SK-N-SH (cell line): ENCODE measurements at regions not wholly inside any gene's neighbourhood (a gene's known extent, or its start where the extent isn't known, plus 50 kb on each side); places are given as distances from the start of the nearest gene placed in this dataset.
"Not testable (repeated sequence)": the region's sequence is repeated elsewhere in the genome, so short reads cannot be mapped to it uniquely, and the experiment has no call there.

Experiments
- EZH2phosphoT487 ChIP-seq: fragments of 200-600 bp; sonication (generic); IDR thresholded peaks from 2 replicates; pipeline ENCODE4 v1.6.1; 2017; ENCODE audit warnings: low read depth, mixed run types, mild to moderate bottlenecking, antibody characterized with exemption, moderate library complexity, borderline replicate concordance
- FOSL2 ChIP-seq: IDR thresholded peaks from 2 replicates; pipeline ENCODE4 v1.4.0; 2012; ENCODE audit warnings: low read depth, mild to moderate bottlenecking, moderate library complexity, borderline replicate concordance
- GABPA ChIP-seq: IDR thresholded peaks from 2 replicates; pipeline ENCODE4 v1.4.0; 2012; ENCODE audit warnings: low read depth, mild to moderate bottlenecking
- JUND ChIP-seq: IDR thresholded peaks from 2 replicates; pipeline ENCODE4 v1.4.0; 2012
- NFIC ChIP-seq: IDR thresholded peaks from 2 replicates; pipeline ENCODE4 v1.4.0; 2012; ENCODE audit warnings: borderline replicate concordance
- POLR2AphosphoS5 ChIP-seq: IDR thresholded peaks from 2 replicates; pipeline ENCODE4 v1.6.1; 2012; ENCODE audit warnings: low read depth, low read length
- RAD21 ChIP-seq: IDR thresholded peaks from 2 replicates; pipeline ENCODE4 v1.6.1; 2012; ENCODE audit warnings: mild to moderate bottlenecking, low read length
- RCOR1 ChIP-seq: fragments of 150-350 bp; IDR thresholded peaks from 2 replicates; pipeline ENCODE4 v1.6.1; 2017; ENCODE audit warnings: antibody characterized with exemption, low read length
- SMC3 ChIP-seq: IDR thresholded peaks from 2 replicates; pipeline ENCODE4 v1.6.1; 2012; ENCODE audit warnings: low read depth, low read length, improper control_type of control experiment
- TEAD4 ChIP-seq: IDR thresholded peaks from 2 replicates; pipeline ENCODE4 v1.4.0; 2012; ENCODE audit warnings: mild to moderate bottlenecking, borderline replicate concordance; ENCODE audit not compliant: insufficient read depth
- YY1 ChIP-seq: IDR thresholded peaks from 2 replicates; pipeline ENCODE4 v1.4.0; 2012; ENCODE audit warnings: low read depth, mild to moderate bottlenecking
- TF ChIP-seq, protein P1 (sequence below): IDR thresholded peaks from 2 replicates; pipeline ENCODE4 v1.4.0; 2012; ENCODE audit warnings: low read depth
- TF ChIP-seq, protein P2 (sequence below): fragments of 200-600 bp; sonication (generic); IDR thresholded peaks from 2 replicates; pipeline ENCODE4 v1.6.1; 2017; ENCODE audit warnings: antibody characterized with exemption, mild to moderate bottlenecking, moderate library complexity
- TF ChIP-seq, protein P3 (sequence below): IDR thresholded peaks from 2 replicates; pipeline ENCODE4 v1.4.0; 2012; ENCODE audit warnings: low read depth, borderline replicate concordance

DNA sequence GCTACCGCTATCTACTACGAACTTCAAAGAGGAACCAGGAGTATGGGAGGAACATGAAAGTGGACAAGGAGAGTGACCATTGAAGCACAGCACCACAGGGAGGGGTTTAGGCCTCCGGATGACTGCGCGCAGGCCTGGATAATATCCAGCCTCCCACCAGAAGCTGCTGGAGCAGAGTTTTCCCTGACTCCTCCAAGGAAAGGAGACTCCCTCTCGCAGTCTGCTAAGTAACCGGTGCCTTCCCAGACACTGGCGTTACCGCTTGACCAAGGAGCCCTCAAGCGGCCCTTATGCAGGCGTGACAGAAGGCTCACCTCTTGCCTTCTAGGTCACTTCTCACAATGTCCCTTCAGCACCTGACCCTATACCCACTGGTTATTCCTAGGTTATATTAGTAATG, 64.2 kb upstream of the BTG3 start:
- TF ChIP-seq, protein P1, sequence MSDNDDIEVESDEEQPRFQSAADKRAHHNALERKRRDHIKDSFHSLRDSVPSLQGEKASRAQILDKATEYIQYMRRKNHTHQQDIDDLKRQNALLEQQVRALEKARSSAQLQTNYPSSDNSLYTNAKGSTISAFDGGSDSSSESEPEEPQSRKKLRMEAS, result not testable (repeated sequence)
- TF ChIP-seq EZH2phosphoT487, NFIC, RCOR1, YY1, FOSL2, TEAD4, GABPA, POLR2AphosphoS5, RAD21, JUND, SMC3: not testable (repeated sequence)
- TF ChIP-seq, protein P2, sequence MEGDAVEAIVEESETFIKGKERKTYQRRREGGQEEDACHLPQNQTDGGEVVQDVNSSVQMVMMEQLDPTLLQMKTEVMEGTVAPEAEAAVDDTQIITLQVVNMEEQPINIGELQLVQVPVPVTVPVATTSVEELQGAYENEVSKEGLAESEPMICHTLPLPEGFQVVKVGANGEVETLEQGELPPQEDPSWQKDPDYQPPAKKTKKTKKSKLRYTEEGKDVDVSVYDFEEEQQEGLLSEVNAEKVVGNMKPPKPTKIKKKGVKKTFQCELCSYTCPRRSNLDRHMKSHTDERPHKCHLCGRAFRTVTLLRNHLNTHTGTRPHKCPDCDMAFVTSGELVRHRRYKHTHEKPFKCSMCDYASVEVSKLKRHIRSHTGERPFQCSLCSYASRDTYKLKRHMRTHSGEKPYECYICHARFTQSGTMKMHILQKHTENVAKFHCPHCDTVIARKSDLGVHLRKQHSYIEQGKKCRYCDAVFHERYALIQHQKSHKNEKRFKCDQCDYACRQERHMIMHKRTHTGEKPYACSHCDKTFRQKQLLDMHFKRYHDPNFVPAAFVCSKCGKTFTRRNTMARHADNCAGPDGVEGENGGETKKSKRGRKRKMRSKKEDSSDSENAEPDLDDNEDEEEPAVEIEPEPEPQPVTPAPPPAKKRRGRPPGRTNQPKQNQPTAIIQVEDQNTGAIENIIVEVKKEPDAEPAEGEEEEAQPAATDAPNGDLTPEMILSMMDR, result not testable (repeated sequence)
- TF ChIP-seq, protein P3, sequence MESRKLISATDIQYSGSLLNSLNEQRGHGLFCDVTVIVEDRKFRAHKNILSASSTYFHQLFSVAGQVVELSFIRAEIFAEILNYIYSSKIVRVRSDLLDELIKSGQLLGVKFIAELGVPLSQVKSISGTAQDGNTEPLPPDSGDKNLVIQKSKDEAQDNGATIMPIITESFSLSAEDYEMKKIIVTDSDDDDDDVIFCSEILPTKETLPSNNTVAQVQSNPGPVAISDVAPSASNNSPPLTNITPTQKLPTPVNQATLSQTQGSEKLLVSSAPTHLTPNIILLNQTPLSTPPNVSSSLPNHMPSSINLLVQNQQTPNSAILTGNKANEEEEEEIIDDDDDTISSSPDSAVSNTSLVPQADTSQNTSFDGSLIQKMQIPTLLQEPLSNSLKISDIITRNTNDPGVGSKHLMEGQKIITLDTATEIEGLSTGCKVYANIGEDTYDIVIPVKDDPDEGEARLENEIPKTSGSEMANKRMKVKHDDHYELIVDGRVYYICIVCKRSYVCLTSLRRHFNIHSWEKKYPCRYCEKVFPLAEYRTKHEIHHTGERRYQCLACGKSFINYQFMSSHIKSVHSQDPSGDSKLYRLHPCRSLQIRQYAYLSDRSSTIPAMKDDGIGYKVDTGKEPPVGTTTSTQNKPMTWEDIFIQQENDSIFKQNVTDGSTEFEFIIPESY, result not testable (repeated sequence)
